SU-DHL-6 (cell line): ENCODE measurements at regions not wholly inside any gene's neighbourhood (a gene's known extent, or its start where the extent isn't known, plus 50 kb on each side); places are given as distances from the start of the nearest gene placed in this dataset.

Source experiments
- EZH2phosphoT487 ChIP-seq: fragments of 200-600 bp; sonication (generic), shearing (Covaris generic); conservative IDR thresholded peaks from 2 replicates; pipeline ENCODE4 v1.6.1; 2018; ENCODE audit warnings: mild to moderate bottlenecking, antibody characterized with exemption, low read length, moderate library complexity, mixed read lengths
- TF ChIP-seq, protein P1 (sequence below): fragments of 200-600 bp; sonication (generic); IDR thresholded peaks from one replicate; pipeline ENCODE4 v1.5.1; 2017; ENCODE audit warnings: antibody characterized with exemption, mild to moderate bottlenecking, low read length, moderate library complexity; ENCODE audit not compliant: insufficient read depth, poor library complexity, severe bottlenecking

DNA sequence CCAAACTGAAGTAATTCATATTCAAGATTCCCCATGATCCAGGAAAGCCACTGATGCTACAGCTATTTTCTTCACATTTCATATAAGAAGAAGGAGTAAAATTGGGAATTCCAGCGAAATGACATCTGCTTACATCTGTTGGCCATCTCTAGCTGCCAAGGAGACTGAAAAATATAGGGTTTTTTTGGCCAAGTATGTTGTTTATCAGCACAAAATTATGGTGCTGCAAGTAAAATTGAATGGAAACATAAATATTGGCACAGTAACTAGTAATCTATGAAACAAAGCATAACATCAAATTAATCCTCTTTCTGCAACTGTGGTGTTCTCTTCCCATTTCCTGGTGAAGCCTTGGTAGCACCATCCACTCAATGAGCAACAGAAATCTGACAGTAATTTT is 649.5 kb upstream of the ZNF804A start:
- TF ChIP-seq, protein P1, sequence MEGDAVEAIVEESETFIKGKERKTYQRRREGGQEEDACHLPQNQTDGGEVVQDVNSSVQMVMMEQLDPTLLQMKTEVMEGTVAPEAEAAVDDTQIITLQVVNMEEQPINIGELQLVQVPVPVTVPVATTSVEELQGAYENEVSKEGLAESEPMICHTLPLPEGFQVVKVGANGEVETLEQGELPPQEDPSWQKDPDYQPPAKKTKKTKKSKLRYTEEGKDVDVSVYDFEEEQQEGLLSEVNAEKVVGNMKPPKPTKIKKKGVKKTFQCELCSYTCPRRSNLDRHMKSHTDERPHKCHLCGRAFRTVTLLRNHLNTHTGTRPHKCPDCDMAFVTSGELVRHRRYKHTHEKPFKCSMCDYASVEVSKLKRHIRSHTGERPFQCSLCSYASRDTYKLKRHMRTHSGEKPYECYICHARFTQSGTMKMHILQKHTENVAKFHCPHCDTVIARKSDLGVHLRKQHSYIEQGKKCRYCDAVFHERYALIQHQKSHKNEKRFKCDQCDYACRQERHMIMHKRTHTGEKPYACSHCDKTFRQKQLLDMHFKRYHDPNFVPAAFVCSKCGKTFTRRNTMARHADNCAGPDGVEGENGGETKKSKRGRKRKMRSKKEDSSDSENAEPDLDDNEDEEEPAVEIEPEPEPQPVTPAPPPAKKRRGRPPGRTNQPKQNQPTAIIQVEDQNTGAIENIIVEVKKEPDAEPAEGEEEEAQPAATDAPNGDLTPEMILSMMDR: no peak
- TF ChIP-seq EZH2phosphoT487: no peak
